Esophagus muscularis mucosa (tissue), 3 donors: ENCODE measurements at regions not wholly inside any gene's neighbourhood (a gene's known extent, or its start where the extent isn't known, plus 50 kb on each side); places are given as distances from the start of the nearest gene placed in this dataset.
"Not testable (repeated sequence)": the region's sequence is repeated elsewhere in the genome, so short reads cannot be mapped to it uniquely, and the experiment has no call there.

Experiments
- CTCF ChIP-seq, 3 experiments: fragments of 200-600 bp in 2 of 3; fragments of 450-650 bp in 1 of 3; sonication (generic) in 2 of 3; IDR thresholded peaks; one replicate each; pipeline ENCODE4 v1.5.1; 2017 to 2019; ENCODE audit warnings: antibody characterized with exemption in 3 of 3, mild to moderate bottlenecking in 2 of 3, moderate library complexity in 1 of 3
- POLR2AphosphoS5 ChIP-seq, 2 donors: sonication (generic); formaldehyde crosslinking; IDR thresholded peaks; one replicate each; pipeline ENCODE4 v1.6.1; 2017; ENCODE audit warnings: antibody characterized with exemption in 2 of 2

GRCh38 chr1:120535052-120535451, 120.2 kb downstream of the NBPF8 start:
- not testable (repeated sequence) for TF ChIP-seq CTCF, POLR2AphosphoS5 (IDR thresholded peaks at IDR 0.05)
